ENCODE measurements at regions not wholly inside any gene's neighbourhood (a gene's known extent, or its start where the extent isn't known, plus 50 kb on each side); places are given as distances from the start of the nearest gene placed in this dataset.
"Not testable (repeated sequence)": the region's sequence is repeated elsewhere in the genome, so short reads cannot be mapped to it uniquely, and the experiment has no call there.

GRCh38 chr9:96061293-96061987, 185.9 kb downstream of the ERCC6L2 start:
- DNase-seq = peak; percentile 32

DNA sequence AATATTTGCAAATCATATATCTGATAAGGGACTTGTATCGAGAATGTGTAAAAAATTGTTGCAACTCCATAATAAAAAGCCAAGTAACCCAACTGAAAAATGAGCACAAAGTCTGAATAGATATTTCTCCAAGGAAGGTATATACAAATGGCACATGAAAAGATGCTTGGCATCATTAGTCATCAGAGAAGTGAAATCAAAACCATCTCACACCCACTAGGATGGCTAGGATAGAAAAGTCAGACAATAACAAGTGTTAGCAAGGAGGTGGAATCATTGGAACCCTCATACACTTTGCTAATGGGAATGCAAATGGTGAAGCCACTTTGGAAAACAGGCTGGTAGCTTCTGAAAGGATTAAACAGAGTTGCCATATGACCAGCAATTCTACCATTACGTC, 182.7 kb downstream of the ERCC6L2 start:
- no peak for DNase-seq

DNA sequence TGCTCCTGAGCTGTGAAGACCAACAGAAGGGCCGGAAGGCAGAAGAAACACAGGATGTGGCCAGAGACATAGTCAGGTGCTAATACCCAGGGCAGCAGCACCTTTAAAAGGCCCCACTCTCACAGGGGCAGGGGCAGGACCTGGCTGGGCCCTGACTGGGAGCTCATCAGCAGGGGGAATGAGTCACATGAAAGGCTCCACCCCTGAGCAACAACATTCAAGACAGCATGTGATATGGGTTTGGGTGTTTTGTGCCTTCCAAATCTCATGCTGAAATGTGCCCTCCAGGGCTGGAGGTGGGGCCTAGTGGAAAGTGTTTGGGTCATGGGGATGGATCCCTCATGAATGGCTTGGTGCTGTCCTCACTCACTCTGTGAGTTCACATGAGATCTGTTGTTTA, 181.7 kb downstream of the ERCC6L2 start:
- DNase-seq = no peak

- no peak for DNase-seq
Observed at GRCh38 chr9:96056226-96056625, 180.7 kb downstream of the ERCC6L2 start.

DNA sequence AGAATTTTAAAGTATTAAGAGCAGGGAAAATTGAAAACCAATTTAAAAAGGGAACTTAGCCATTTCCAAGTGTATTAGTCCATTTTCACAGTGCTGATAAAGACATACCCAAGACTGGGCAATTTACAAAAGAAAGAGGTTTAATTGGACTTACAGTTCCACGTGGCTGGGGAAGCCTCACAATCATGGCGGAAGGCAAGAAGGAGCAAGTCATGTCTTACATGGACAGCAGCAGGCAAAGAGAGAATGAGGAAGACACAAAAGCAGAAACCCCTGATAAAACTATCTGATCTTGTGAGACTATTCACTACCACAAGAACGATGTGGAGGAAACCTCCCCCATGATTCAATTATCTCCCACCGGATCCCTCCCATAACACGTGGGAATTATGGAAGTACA, 178.8 kb downstream of the ERCC6L2 start:
- not testable (repeated sequence) for DNase-seq

DNA sequence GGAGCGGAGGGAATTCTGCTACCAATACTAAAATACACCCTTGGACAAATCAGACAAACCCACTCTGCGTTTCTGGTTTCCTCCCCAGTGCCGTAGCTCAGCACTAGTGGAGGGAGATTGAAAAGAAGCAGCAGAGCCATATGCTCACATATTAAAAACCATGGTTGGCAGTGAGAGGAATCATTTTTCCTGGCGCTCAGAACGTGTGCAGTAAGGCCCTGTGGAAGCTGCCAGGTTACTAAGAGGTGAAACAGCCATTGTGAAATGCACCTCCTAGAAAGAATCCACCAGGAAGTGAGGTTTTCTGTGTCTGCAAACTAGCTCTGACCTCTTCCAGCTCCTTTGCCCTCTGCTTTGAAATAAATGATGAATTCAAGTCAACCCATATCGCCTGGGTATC, 177.2 kb downstream of the ERCC6L2 start:
- DNase-seq = no peak

DNA sequence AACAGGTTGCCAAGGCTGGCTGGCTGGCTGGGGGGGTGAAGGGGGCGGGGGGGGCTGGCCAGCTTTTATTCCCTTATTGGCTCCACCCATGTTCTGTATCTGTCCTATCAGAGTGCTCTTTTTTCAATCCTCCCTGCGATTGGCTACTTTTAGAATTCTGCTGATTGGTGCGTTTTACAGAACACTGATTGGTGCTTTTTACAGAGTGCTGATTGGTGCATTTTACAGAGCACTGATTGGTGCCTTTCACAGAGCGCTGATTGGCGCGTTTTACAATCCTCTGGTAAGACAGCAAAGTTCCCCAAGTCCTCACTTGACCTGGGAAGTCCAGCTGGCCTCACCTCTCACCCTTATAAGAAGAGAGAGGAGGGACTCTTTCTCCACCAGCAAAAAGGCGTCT, 175.9 kb downstream of the ERCC6L2 start:
- DNase-seq = no peak

DNA sequence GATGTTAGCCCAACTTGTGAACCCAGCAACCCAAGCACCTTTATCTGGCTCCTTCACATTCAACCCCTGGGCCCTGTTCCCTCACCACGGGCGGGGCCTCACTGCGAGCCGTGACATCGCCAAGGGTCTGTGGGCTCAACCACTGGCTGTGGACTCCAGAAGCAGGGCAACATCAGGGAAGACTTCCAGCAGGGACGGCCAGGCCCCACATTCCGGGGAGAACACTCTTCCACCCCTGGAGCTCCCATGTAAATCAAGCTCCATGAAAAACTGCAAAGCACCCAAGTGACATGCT, 175.3 kb downstream of the ERCC6L2 start:
- no peak for DNase-seq

- DNase-seq = no peak
Observed at GRCh38 chr9:96050048-96050860, 174.8 kb downstream of the ERCC6L2 start.

DNA sequence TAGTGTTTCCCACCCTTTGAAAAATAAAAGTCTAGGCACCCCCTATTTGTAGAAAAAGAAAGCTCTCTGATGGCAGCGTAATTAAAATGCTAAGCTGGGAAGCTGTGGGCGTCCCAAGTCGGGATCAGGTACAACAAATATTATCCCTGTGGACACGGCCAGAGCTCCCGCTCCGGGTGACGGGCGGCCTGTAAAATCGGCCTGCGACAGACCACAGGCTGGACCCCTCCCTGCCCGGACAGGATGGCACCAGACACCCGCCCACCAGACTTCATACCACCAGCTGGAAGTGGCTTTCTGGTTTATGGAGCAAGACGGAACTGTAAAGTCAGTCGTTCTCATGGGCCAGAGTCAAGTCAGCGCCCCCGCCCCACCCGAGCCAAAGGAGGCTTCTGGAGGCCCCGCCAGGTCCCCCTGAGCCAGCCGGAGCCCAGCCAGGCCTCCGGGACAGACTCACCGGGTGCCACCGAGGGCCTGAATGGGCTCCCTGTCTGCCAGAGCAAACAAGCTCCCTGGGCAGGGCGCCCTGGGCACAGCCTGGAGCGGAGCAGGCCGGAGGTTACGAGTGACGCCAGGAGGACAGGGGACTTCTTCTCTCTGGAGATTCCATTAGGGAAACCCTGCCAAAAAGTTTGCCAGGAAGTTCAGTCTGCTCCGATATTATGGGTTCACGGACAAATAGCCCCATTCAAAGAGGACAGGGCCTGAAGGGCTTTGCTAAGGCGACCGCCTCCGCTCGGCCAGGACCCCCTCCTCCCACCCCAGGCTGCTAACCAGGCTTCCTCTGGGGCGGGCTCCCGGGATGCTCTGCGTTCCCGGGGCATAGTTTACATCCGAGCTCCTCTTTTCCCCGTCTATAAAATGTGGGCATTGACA, 173.7 kb downstream of the ERCC6L2 start:
- no peak for DNase-seq

- no peak for DNase-seq
Observed at GRCh38 chr9:96048104-96048955, 172.8 kb downstream of the ERCC6L2 start.

- DNase-seq = no peak
Observed at GRCh38 chr9:96047741-96048103, 172.2 kb downstream of the ERCC6L2 start.

DNA sequence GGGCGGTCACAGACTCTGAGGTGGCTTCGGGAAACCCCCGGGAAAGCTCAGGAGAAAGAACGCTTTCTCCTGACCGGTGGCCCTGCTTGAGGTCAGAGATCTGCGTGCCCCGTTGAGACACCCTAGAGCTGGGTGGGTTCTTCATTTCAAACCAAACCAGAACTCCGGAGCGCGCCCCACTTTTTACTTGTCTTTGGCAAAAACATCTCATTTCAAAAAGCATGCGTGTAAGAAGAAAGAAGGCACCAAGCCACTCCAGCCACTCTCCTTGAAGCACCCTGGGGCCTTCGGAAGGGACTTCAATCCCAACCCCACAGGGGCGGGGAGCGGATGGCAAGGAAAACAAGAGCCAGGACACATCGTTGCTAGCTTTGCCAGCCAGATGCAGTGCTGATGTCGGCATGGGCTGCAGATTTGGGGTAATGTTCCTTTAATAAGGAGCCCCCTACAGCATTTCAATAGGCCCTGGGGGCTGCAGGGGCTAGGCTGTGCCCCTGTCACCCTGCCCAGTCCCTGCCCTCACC, 171.7 kb downstream of the ERCC6L2 start:
- DNase-seq = no peak

GRCh38 chr9:96045811-96046210, 170.3 kb downstream of the ERCC6L2 start:
- no peak for DNase-seq

DNA sequence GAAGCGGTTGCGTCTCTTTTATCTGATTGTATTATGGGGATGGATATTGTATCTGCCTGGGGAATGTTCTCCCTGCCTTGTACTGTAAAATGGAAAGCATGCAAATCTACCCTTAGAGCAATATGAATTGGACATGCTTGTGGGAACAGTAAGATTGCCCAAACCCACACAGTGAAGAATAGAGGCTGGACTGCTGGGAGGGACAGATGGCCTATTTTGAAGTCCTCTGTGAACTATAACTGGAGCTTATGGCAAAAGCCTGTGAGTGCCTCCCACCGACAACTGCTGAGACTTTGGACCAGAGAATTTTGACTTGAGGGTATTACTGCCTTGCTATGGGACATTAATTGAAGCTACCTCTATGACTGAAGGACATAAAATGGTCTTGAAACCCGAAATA, 168.9 kb downstream of the ERCC6L2 start:
- DNase-seq = no peak

GRCh38 chr9:96040591-96041461, 165.3 kb downstream of the ERCC6L2 start:
- DNase-seq = no peak

DNA sequence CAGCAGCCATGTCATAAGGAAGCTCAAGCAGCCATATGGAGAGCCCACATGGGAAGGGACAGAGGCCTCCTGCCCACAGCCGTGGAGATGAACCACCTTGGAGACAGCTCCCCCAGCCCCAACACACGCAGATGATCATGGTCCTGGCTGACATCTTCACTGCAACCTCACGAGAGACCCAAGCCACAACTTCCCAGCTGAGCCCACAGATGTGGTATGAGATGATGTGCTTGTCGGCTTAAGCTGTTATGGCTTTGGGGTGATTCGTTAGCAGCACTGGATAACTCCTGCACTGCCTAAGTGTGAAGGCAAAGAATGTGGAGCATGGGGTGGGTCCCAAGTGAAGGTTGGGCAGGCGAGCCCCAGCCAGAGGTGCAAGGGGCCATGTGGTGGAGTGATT, 163.4 kb downstream of the ERCC6L2 start:
- no peak for DNase-seq

GRCh38 chr9:96038271-96038670, 162.8 kb downstream of the ERCC6L2 start:
- DNase-seq = no peak

- no peak for DNase-seq
Observed at GRCh38 chr9:96034553-96035122, 159.1 kb downstream of the ERCC6L2 start.

DNA sequence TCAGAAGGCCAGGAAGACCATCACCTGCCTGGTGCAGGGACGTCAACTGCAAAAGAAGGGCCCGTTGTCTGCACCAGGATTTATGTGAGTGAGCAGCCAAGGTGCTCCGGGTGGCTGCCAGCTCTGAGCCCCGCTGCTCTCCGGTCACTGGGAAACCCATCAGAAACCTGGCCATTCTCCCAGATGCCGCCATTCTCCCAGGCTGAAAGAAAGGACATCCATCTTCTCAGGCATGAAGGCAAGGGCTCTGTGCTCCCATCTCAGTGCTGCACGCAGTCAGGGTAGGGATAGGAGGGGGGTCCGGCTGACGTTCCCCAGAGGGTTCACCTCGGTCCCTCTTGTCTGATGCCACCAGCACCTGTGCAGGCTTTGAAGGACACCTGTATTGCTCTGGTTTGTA, 158.4 kb downstream of the ERCC6L2 start:
- no peak for DNase-seq

DNA sequence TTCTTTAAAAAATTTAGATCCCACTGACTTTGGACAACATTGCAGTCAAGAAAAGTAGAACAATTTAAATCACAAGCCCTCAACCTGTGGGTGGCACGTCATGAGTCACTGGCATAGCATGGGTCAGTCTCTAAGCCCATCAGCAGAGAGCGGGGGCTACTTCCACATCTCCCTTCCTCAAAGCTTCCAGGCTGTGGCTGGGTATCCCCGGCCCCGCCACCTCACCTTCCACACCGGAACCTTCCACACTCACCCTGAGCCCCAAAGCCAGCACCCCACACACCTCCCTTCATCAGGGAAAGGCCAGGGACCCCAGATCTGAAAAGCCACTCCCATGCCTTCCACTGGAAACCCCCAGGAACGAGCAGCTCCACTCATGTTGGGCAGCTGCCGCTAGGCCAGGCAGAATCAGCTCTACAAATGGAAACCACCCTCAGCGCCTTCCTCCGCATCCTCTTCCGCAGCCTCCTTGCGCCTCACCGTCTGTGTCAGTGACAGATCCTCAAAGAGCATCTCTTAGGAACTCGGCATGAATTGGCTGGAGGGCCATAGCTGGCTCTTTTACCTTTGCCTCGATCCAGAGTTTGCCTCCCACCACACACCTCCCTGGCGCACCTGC, 156.5 kb downstream of the ERCC6L2 start:
- no peak for DNase-seq

Data from activated CD4-positive, alpha-beta T cell treated with anti-CD3 and anti-CD28 coated beads, Interleukin-2, amount 50 U/mL, for 16 hours (primary cell).